ENCODE measurements at regions not wholly inside any gene's neighbourhood (a gene's known extent, or its start where the extent isn't known, plus 50 kb on each side); places are given as distances from the start of the nearest gene placed in this dataset.

DNA sequence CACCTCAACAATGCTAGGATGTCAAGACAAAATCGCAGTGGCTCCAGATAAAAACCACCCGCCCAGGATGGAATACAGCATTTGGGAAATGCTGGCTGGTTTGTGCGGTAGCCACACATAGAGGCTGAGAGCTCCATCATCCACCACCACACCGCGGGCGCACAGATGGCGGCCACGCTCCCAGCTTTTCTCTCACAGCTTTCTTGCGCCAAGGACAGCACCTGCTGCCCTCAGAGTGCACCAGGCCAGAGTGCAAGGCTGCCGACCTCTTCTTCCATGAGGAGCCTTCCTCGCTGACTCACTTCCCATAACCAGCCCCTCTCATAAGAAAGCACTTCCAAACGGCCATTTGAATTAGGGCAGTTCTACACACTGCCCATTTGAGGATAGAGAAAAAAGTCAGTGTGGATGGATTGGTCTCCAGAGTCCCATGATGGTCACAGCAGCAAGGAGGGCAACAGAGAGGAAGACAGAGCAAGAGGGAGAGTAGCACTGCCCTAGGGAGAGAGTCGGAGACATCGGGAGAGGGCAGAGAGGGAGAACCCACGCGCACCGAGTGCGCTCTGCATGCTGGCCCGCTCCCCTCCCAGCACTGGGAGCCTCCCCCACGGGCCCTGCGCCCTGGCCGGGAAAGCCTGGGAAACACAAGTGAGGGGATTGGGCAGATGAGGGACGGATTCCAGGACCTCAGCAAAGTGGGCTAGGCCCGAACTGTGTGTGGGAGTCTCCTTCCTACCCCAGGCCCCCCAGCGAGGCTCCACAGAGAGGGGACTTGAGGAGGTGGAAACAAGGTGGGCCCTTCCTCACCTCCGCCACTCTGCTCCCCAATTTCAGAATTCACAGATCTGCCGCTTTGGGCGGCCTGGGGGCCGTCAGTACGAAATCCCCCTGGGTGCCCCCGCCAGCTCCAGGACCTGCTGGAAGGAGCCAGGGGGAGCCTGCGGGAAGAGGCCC lies 156.9 kb downstream of the USP12 start:
- no peak for DNase-seq (ENCODE audit: low read depth, low spot score)

DNA sequence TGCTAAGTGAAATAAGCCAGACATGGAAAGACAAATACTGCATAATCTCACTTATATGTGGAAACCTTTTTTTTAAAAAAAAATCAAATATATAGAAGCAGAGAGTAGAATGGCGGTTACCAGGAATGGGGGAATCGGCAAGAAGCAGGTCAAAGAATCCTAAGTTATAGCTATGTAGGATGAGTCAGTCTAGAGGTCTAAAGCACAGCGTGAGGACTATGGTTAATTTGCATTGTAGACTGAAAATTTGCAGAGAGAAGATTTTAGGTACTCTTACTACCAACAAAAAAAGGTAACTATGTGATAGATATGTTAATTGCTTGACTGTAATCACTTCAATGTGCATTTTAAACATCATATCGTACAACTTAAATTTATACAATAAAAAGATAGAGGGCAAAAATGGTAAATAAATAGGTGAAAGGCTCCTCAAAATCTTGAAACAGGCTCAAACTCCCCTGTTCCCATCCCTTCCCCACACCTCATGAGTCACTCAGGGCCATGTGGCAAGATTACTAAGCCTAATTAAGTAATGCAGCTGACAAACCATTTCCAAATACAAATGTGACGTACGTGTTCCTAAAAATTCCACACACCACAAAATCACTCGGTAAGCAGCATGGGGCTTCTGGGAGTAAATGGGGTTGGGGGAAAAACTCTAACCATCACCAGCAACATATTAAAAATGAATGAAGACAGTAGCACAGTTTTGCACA lies 159.0 kb downstream of the USP12 start:
- no peak for DNase-seq (ENCODE audit: low read depth, low spot score)

DNA sequence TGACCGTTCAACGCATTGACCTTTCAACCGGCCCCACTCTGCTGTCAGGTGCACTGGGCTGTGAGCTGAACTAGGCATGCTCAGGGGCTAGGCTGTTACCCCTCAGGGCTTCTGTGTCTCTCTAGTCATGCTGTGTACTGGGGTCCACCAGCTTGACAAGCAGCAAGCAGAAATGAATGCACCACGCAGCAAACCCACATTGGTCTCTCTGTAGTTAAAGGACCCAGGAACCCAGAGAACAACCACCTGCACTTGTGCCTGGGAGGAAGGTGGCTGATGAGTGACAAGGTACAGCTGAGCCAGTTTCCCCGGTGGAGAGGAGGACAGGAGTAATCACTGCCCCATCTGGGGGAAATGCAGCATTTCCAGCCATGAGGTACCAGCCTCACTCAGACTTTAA lies 159.9 kb downstream of the USP12 start:
- DNase-seq (ENCODE audit: low read depth, low spot score), result no peak

- DNase-seq (ENCODE audit: low read depth, low spot score), result no peak
Observed at GRCh38 chr13:27008733-27009132, 162.9 kb downstream of the USP12 start.

- DNase-seq (ENCODE audit: low read depth, low spot score), result no peak
Observed at GRCh38 chr13:27007166-27007565, 164.4 kb downstream of the USP12 start.

- DNase-seq (ENCODE audit: low read depth, low spot score), result no peak
Observed at GRCh38 chr13:27006519-27007161, 165.0 kb downstream of the USP12 start.

DNA sequence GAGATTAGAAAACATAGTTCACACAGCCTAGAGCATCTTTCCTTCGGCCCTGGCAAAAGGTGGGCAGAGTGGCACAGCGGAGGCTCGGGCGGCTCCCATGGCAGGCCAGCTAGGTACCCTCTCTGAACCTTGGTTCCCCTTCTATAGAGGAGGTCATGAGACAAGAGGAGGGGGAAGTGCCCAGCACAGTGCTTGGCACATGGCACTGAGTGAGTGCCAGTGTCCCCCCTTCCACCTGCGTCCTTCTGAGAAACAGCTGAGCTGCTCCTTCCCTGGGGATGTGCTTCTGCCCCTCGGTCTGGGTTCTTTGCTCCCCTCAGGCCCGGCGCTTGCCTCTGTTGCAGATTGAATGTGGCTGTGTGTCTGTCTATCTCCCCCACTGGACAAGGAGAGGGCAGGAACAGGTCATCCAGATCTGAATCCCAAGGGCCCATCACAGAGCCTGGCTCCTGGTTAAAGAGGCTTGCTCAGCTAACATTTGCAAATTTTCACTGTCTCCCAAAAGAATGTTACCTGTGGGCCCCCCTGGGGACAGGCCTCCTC lies 165.6 kb downstream of the USP12 start:
- DNase-seq (ENCODE audit: low read depth, low spot score), result no peak

DNA sequence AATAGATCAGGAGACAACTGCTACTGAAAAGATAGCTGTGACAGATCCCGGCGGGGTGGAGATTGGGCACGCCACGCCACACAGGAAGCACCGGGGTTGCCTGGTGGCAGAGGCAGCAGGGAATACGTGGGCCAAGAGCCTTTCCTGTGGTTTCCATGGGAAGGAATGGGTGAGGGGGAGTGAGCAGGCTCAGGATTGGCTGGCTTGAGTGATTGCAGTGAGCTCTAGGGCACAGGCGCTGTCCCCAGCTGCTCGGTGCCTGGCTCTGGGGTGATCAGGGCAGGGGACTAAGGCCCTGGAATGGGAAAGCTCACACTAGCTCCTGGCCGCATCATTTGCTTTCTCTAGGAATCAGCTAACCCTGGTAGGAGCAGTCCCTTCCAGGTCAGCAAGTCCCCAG lies 166.1 kb downstream of the USP12 start:
- no peak for DNase-seq (ENCODE audit: low read depth, low spot score)

- no peak for DNase-seq (ENCODE audit: low read depth, low spot score)
Observed at GRCh38 chr13:27004866-27005265, 166.7 kb downstream of the USP12 start.

DNA sequence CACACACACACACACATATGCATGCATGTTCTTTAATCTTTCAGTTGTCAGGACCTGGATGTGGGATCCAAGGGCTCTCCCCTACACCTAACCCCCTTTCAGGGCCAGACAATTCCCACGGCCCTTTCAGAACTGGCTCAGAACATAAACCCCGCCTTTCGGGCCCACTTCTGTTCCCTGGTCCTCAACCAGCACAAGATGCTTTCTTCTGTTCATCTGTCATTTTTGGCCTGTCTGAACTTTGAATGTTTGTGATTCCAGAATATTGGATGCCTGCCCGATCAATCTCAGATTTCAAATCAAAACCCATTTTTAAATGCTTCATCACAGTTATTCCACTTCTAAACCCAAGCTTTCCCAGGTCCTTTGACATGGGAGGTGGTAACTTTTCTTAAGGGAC lies 167.3 kb downstream of the USP12 start:
- no peak for DNase-seq (ENCODE audit: low read depth, low spot score)

DNA sequence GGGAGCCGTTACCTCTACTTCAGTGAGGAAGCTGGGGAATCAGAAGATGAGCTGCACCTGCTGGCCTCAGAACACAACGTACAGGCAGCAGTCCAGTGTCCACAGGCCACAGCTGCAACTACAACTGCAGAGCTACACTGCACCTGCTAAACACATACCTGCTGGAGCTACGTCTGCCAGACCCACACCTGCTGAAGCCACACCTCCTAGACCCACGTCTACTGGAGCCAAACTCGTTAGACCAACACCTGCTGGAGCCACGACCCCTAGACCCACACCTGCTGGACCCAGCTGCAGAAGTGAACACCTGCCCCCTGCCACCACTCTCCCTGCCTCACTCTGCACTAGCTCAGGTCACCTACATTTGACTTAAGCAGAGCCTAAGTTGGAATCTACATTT lies 169.9 kb downstream of the USP12 start:
- DNase-seq (ENCODE audit: low read depth, low spot score), result no peak

DNA sequence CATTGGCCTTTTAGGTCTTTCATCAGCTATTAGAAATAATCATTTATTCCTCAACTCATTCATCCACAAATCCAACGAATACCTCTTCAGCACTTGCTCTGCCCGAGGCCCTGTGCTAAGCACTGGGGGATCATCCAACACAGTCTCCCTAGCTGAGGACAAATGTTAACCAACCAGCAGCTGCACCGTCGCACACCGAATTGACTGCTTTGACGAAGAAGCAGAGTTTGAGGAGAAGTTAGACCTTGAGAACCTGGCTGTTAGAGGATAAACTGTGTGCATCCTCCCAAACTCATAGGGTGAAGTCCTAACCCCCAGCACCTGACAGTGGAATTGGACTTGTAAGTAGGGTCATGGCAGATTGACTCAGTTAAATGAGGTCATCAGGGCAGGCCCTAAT lies 170.9 kb downstream of the USP12 start:
- DNase-seq (ENCODE audit: low read depth, low spot score), result no peak

DNA sequence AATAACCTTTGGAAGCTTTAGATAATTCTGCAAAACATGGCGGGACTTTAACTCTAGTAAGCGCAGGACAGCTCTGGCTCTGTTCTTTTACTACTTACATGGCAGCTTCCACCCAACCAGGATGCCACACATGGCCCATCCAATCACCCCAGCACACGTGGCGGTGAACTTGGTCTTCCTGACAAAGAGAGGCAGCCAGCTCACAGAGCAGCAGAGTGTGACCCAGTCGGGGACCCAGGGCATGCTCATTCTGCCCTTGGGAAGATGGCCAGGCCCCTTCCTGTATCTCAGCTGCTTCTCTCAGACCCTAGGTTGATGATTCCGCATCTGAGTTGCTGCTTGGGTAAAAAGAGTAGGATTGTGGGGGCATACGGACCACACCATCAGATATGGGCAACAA lies 172.1 kb downstream of the USP12 start:
- no peak for DNase-seq (ENCODE audit: low read depth, low spot score)

- no peak for DNase-seq (ENCODE audit: low read depth, low spot score)
Observed at GRCh38 chr13:26998292-26998691, 173.3 kb downstream of the USP12 start.

- DNase-seq (ENCODE audit: low read depth, low spot score), result no peak
Observed at GRCh38 chr13:26996965-26997752, 174.5 kb downstream of the USP12 start.

DNA sequence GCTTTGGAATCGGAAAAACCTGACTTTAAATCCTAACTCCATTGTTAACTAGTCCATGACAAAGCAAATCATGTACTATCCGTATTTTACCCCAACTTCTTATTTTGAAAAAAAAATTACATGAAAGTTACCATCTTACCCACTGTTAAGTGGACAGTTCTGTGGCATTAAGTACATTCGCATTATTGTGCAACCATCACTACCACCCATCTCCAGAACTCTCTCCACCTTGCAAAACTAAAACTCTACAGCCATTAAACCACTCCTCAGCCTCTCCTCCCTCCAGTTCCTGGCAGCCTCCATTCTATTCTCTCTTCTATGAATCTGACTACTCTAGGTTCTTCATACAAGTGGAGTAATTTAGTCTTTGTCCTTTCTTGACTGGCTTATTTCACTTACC lies 176.5 kb downstream of the USP12 start:
- DNase-seq (ENCODE audit: low read depth, low spot score), result no peak

- DNase-seq (ENCODE audit: low read depth, low spot score), result no peak
Observed at GRCh38 chr13:26993780-26994179, 177.8 kb downstream of the USP12 start.

- DNase-seq (ENCODE audit: low read depth, low spot score), result no peak
Observed at GRCh38 chr13:26992951-26993719, 178.5 kb downstream of the USP12 start.

DNA sequence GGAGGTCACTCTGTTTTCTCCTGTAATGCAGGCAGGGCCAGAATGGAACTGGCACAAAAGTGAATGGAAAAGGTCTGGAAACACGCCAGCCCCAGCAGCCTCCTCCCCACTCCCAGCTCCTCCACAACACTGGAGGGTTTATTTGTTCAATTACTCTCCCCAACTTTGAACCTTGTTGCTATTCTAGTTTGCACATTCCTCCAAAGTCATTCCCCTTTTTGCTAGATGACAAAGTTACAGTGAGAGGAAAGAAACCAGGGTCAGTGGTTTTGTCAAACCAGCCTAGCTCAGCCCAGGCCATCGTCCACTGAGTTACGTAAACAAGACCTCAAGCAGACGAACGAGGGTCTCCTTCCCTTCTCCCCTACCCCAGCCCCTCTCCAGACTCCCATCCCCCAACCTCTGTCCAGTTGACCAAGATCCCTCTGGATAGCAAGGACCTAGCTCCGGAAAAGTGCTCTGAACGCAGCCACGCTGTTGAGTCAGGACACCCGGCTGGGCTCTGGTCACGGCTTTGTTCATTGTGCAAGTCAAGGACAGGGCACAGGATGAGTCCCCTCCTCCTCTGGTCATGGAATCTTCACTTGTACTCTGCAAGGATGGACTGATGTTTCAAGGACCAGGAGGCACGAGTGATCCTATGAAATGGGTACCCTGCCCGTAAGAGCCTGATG lies 180.0 kb downstream of the USP12 start:
- DNase-seq (ENCODE audit: low read depth, low spot score), result no peak
